ENCODE measurements at regions not wholly inside any gene's neighbourhood (a gene's known extent, or its start where the extent isn't known, plus 50 kb on each side); places are given as distances from the start of the nearest gene placed in this dataset.

- H2AK5ac ChIP-seq (ENCODE audit: insufficient read length, low read length), result no peak overlapping the region
- no peak overlapping the region for H2AFZ ChIP-seq (ENCODE audit: low read length)
- H3K79me1 ChIP-seq (ENCODE audit: insufficient read depth, low read depth, low read length, poor library complexity, severe bottlenecking), result no peaks in the 10 kb centered on the region
- no peaks in the 10 kb centered on the region for H3K9me3 ChIP-seq (ENCODE audit: control insufficient read depth, low read depth, low read length)
- H3K18ac ChIP-seq (ENCODE audit: insufficient read length, low read depth, low read length), result no peak overlapping the region
- H2BK15ac ChIP-seq (ENCODE audit: low read depth, low read length), result no peak overlapping the region
- H3K4me1 Mint-ChIP-seq, result no peaks in the 10 kb centered on the region
- H2BK120ac ChIP-seq (ENCODE audit: low read depth, low read length, poor library complexity, severe bottlenecking), result no peak overlapping the region
- H3K23ac ChIP-seq (ENCODE audit: insufficient read length, low read depth, low read length), result no peak overlapping the region
- H3K27ac ChIP-seq (ENCODE audit: insufficient read length, low read depth, low read length), result no peak overlapping the region
- no peaks in the 10 kb centered on the region for H3K27me3 Mint-ChIP-seq (ENCODE audit: low read depth)
- no peak for DNase-seq
- H4K8ac ChIP-seq (replicated peaks; ENCODE audit: insufficient read length, low read depth, low read length), result no peak overlapping the region
- no peak overlapping the region for H4K91ac ChIP-seq (ENCODE audit: insufficient read length, low read depth, low read length)
- no peak overlapping the region for H3K14ac ChIP-seq (ENCODE audit: insufficient read depth, low read length)
- H3K4me3 Mint-ChIP-seq, result no peak overlapping the region
- no peak overlapping the region for H2BK5ac ChIP-seq (ENCODE audit: insufficient read length, low read length)
- no peak for TF ChIP-seq CTCF (conservative IDR thresholded peaks at IDR 0.05)
- no peaks in the 10 kb centered on the region for H3K36me3 Mint-ChIP-seq (ENCODE audit: insufficient read depth in 1 of 3, low read depth in 3 of 3)
- H3K27ac Mint-ChIP-seq, result no peak overlapping the region
- H3K4ac ChIP-seq (ENCODE audit: low read depth, low read length), result no peak overlapping the region
- H4K5ac ChIP-seq (ENCODE audit: insufficient read length, low read depth, low read length), result no peak overlapping the region
- no peaks in the 10 kb centered on the region for H4K20me1 ChIP-seq (ENCODE audit: control insufficient read depth, insufficient read depth, insufficient read length)
- H3K9ac ChIP-seq (ENCODE audit: extremely low read depth, insufficient read length, low read length), result no peak overlapping the region
- H3K27me3 ChIP-seq (ENCODE audit: insufficient read depth, low read length), result no peaks in the 10 kb centered on the region
- H3K9me3 Mint-ChIP-seq, result no peaks in the 10 kb centered on the region
- H2BK12ac ChIP-seq (ENCODE audit: insufficient read length, low read depth, low read length), result no peak overlapping the region
- H3K23me2 ChIP-seq (ENCODE audit: insufficient read length, low read depth, low read length, poor library complexity, severe bottlenecking), result no peaks in the 10 kb centered on the region
- H3K4me1 ChIP-seq (ENCODE audit: insufficient read depth, low read length), result no peaks in the 10 kb centered on the region
- no peak overlapping the region for H2BK20ac ChIP-seq (ENCODE audit: low read depth, low read length, poor library complexity, severe bottlenecking)
- no peak overlapping the region for H3T11ph ChIP-seq (ENCODE audit: low read length)
- H3K56ac ChIP-seq (ENCODE audit: insufficient read length, low read depth, low read length), result no peak overlapping the region
- no peaks in the 10 kb centered on the region for H3K79me2 ChIP-seq (ENCODE audit: insufficient read depth, low read length)
- no peak overlapping the region for H3K4me2 ChIP-seq (ENCODE audit: insufficient read depth, insufficient read length, low read length)
These were observed 157.6 kb upstream of the VEPH1 start for GRCh38 chr3:157660847-157661246.

All from H9 (cell line).